A549 (cell line): ENCODE measurements at regions not wholly inside any gene's neighbourhood (a gene's known extent, or its start where the extent isn't known, plus 50 kb on each side); places are given as distances from the start of the nearest gene placed in this dataset.

Experiments
- CBX2 ChIP-seq: fragments of 200-600 bp; sonication (generic); IDR thresholded peaks from 2 replicates; pipeline ENCODE4 v1.6.1; 2016; ENCODE audit warnings: low read depth, mild to moderate bottlenecking, borderline replicate concordance
- CBX8 ChIP-seq: fragments of 200-600 bp; sonication (generic); IDR thresholded peaks from 2 replicates; pipeline ENCODE4 v1.6.1; 2016
- EHF ChIP-seq: fragments of 250-450 bp; sonication (Bioruptor Pico); IDR thresholded peaks from 2 replicates; pipeline ENCODE4 v1.5.0; 2020; ENCODE audit warnings: mild to moderate bottlenecking
- FOSB ChIP-seq: fragments of 250-450 bp; sonication (Bioruptor Pico); IDR thresholded peaks from 2 replicates; pipeline ENCODE4 v1.5.0; 2020; ENCODE audit warnings: mild to moderate bottlenecking, moderate library complexity
- FOXS1 ChIP-seq: fragments of 250-450 bp; sonication (Bioruptor Pico); IDR thresholded peaks from 2 replicates; pipeline ENCODE4 v1.5.0; 2020; ENCODE audit warnings: mild to moderate bottlenecking, moderate library complexity
- HEYL ChIP-seq: fragments of 250-450 bp; sonication (Bioruptor Pico); IDR thresholded peaks from 2 replicates; pipeline ENCODE4 v1.8.0; 2021; ENCODE audit warnings: mild to moderate bottlenecking, moderate library complexity
- HOXB13 ChIP-seq: fragments of 250-450 bp; sonication (Bioruptor Pico); IDR thresholded peaks from 2 replicates; pipeline ENCODE4 v1.5.0; 2020; ENCODE audit warnings: low read depth, mild to moderate bottlenecking, moderate library complexity
- HOXB5 ChIP-seq: fragments of 250-450 bp; sonication (Bioruptor Pico); IDR thresholded peaks from 2 replicates; pipeline ENCODE4 v1.5.0; 2020; ENCODE audit warnings: mild to moderate bottlenecking, moderate library complexity
- JUNB ChIP-seq: fragments of >200 bp; sonication (Bioruptor Twin); formaldehyde crosslinking; IDR thresholded peaks from 2 replicates; pipeline ENCODE4 v1.6.1; 2016
- KDM1A ChIP-seq: fragments of 200-600 bp; sonication (generic); IDR thresholded peaks from 2 replicates; pipeline ENCODE4 v1.6.1; 2016; ENCODE audit warnings: low read depth, mild to moderate bottlenecking
- KDM5A ChIP-seq: fragments of 200-600 bp; sonication (generic); IDR thresholded peaks from 2 replicates; pipeline ENCODE4 v1.6.1; 2016; ENCODE audit warnings: antibody characterized with exemption, mild to moderate bottlenecking
- MAZ ChIP-seq: fragments of 150-350 bp; IDR thresholded peaks from 2 replicates; pipeline ENCODE4 v1.6.1; 2014; ENCODE audit warnings: antibody characterized with exemption, low read depth, low read length, borderline replicate concordance
- NFE2L2 ChIP-seq: fragments of 150-350 bp; conservative IDR thresholded peaks from 2 replicates; pipeline ENCODE4 v1.6.1; 2014; ENCODE audit warnings: low read length
- NR3C1 ChIP-seq: fragments of >200 bp; sonication (Bioruptor Twin); formaldehyde crosslinking; IDR thresholded peaks from 3 replicates; pipeline ENCODE4 v1.6.1; 2017
- PHF8 ChIP-seq: fragments of 200-600 bp; sonication (generic); IDR thresholded peaks from 2 replicates; pipeline ENCODE4 v1.6.1; 2016; ENCODE audit warnings: low read depth, mild to moderate bottlenecking, antibody characterized with exemption, moderate library complexity, borderline replicate concordance
- POLR2A ChIP-seq: IDR thresholded peaks from 2 replicates; pipeline ENCODE4 v1.6.1; 2012; ENCODE audit warnings: mild to moderate bottlenecking, low read length
- RAD21 ChIP-seq, 2 experiments: fragments of >200 bp in 1 of 2; sonication (Bioruptor Twin) in 1 of 2; formaldehyde crosslinking in 1 of 2; IDR thresholded peaks in 1 of 2; conservative IDR thresholded peaks in 1 of 2; 2 replicates in 1 of 2; 3 replicates in 1 of 2; pipeline ENCODE4 v1.6.1; 2012 to 2018; ENCODE audit warnings: inconsistent platforms in 1 of 2
- TFCP2L1 ChIP-seq: fragments of 250-450 bp; sonication (Bioruptor Pico); IDR thresholded peaks from 2 replicates; pipeline ENCODE4 v1.5.0; 2021; ENCODE audit warnings: mild to moderate bottlenecking
- TP53 ChIP-seq: fragments of 250-450 bp; sonication (Bioruptor Pico); IDR thresholded peaks from 2 replicates; pipeline ENCODE4 v1.5.0; 2021; ENCODE audit warnings: mild to moderate bottlenecking, moderate library complexity
- ZNF302 ChIP-seq: fragments of 250-450 bp; sonication (Bioruptor Pico); IDR thresholded peaks from 2 replicates; pipeline ENCODE4 v1.9.0; 2021; ENCODE audit warnings: inconsistent platforms, mild to moderate bottlenecking, moderate library complexity
- TF ChIP-seq, protein P1 (sequence below): fragments of 250-450 bp; sonication (Bioruptor Pico); IDR thresholded peaks from 2 replicates; pipeline ENCODE4 v1.5.0; 2021; ENCODE audit warnings: mild to moderate bottlenecking, moderate library complexity, borderline replicate concordance
- TF ChIP-seq, protein P2 (sequence below): fragments of 200-600 bp; sonication (generic); IDR thresholded peaks from 2 replicates; pipeline ENCODE4 v1.6.1; 2016; ENCODE audit warnings: antibody characterized with exemption, mild to moderate bottlenecking, moderate library complexity
- TF ChIP-seq, protein P3 (sequence below): fragments of 450-650 bp; IDR thresholded peaks from 2 replicates; pipeline ENCODE4 v1.6.1; 2014; ENCODE audit warnings: antibody characterized with exemption
- TF ChIP-seq, protein P4 (sequence below): fragments of >200 bp; sonication (Bioruptor Twin); formaldehyde crosslinking; IDR thresholded peaks from 2 replicates; pipeline ENCODE4 v1.6.1; 2016

DNA sequence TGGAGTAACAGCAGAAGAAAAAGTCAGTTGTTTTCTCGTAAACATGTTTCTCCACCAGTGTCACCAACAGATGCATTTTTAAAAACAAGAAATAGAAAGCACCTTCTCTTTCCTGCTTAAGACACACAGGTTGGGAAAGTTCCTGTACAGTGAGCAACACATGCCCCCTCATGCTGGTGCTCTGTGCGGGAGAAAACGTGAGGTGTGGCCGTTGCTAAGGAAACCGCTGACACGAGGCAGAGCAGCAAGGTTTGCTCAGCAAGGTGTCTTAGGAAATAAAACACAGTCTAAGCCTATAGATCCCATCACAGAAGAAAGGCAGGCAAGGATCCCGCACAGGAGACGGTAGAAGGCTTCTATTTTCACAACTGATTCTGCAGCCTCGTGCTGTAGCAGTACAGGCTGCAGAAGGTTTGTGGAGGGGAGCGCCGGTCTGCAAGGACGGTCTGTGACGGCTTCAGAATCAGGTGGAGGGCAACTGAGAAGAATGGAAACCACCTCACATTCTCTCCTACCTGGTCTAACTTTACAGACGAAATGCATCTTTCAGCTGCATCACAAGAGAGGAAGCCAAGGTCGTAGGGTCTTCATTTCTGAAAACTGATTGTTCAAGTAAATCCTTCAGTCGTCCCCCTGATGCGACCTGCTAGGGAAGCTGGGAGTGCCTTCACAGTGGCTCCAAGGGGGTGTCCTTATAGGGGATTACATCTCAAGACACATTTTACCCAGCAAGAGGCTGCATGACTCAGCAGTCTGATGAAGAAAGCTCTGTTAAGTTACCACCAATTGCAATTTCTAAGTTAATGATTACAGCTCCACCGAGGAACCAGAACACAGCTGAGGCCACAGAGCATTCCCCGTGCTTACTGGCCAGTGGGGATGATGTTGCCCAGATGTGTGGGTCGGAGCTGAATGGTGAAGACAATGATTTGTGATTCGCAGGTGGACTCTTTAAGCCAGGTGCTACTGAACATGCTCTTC, 150.7 kb upstream of the KLF14 start (continued):
- no peak for TF ChIP-seq NR3C1
- TF ChIP-seq KDM5A = no peak
- no peak; the same call in 1 of the 2 replicates for TF ChIP-seq HOXB5 (CRISPR knock-in tag)
- no peak for TF ChIP-seq EHF (CRISPR knock-in tag)
- TF ChIP-seq HOXB13 (CRISPR knock-in tag) = peak; percentile 51
- TF ChIP-seq, protein P1, sequence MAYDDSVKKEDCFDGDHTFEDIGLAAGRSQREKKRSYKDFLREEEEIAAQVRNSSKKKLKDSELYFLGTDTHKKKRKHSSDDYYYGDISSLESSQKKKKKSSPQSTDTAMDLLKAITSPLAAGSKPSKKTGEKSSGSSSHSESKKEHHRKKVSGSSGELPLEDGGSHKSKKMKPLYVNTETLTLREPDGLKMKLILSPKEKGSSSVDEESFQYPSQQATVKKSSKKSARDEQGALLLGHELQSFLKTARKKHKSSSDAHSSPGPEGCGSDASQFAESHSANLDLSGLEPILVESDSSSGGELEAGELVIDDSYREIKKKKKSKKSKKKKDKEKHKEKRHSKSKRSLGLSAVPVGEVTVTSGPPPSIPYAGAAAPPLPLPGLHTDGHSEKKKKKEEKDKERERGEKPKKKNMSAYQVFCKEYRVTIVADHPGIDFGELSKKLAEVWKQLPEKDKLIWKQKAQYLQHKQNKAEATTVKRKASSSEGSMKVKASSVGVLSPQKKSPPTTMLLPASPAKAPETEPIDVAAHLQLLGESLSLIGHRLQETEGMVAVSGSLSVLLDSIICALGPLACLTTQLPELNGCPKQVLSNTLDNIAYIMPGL (CRISPR knock-in tag) = no peak
- TF ChIP-seq FOSB (CRISPR knock-in tag) = no peak
- TF ChIP-seq KDM1A = no peak
- no peak for TF ChIP-seq RAD21 (conservative IDR thresholded peaks at IDR 0.05 in 1 of 2, IDR thresholded peaks at IDR 0.05 in 1 of 2)
- no peak for TF ChIP-seq HEYL
- no peak for TF ChIP-seq TP53 (CRISPR knock-in tag)
- TF ChIP-seq FOXS1 (CRISPR knock-in tag) = peak; percentile 47; the same call in 1 of the 2 replicates
- no peak for TF ChIP-seq PHF8
- no peak for TF ChIP-seq CBX8
- TF ChIP-seq, protein P2, sequence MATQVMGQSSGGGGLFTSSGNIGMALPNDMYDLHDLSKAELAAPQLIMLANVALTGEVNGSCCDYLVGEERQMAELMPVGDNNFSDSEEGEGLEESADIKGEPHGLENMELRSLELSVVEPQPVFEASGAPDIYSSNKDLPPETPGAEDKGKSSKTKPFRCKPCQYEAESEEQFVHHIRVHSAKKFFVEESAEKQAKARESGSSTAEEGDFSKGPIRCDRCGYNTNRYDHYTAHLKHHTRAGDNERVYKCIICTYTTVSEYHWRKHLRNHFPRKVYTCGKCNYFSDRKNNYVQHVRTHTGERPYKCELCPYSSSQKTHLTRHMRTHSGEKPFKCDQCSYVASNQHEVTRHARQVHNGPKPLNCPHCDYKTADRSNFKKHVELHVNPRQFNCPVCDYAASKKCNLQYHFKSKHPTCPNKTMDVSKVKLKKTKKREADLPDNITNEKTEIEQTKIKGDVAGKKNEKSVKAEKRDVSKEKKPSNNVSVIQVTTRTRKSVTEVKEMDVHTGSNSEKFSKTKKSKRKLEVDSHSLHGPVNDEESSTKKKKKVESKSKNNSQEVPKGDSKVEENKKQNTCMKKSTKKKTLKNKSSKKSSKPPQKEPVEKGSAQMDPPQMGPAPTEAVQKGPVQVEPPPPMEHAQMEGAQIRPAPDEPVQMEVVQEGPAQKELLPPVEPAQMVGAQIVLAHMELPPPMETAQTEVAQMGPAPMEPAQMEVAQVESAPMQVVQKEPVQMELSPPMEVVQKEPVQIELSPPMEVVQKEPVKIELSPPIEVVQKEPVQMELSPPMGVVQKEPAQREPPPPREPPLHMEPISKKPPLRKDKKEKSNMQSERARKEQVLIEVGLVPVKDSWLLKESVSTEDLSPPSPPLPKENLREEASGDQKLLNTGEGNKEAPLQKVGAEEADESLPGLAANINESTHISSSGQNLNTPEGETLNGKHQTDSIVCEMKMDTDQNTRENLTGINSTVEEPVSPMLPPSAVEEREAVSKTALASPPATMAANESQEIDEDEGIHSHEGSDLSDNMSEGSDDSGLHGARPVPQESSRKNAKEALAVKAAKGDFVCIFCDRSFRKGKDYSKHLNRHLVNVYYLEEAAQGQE = no peak
- TF ChIP-seq TFCP2L1 (CRISPR knock-in tag) = 0 out of 2 replicates have a peak, but pooled peaks have one; percentile 23
- TF ChIP-seq POLR2A = no peak
- no peak for TF ChIP-seq CBX2
- no peak for TF ChIP-seq JUNB
- TF ChIP-seq ZNF302 (CRISPR knock-in tag) = 0 out of 2 replicates have a peak, but pooled peaks have one; percentile 68
- TF ChIP-seq, protein P3, sequence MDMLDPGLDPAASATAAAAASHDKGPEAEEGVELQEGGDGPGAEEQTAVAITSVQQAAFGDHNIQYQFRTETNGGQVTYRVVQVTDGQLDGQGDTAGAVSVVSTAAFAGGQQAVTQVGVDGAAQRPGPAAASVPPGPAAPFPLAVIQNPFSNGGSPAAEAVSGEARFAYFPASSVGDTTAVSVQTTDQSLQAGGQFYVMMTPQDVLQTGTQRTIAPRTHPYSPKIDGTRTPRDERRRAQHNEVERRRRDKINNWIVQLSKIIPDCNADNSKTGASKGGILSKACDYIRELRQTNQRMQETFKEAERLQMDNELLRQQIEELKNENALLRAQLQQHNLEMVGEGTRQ = no peak
- no peak for TF ChIP-seq MAZ
- peak; percentile 97 for TF ChIP-seq NFE2L2
- TF ChIP-seq, protein P4, sequence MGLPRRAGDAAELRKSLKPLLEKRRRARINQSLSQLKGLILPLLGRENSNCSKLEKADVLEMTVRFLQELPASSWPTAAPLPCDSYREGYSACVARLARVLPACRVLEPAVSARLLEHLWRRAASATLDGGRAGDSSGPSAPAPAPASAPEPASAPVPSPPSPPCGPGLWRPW = no peak
